ENCODE measurements at regions not wholly inside any gene's neighbourhood (a gene's known extent, or its start where the extent isn't known, plus 50 kb on each side); places are given as distances from the start of the nearest gene placed in this dataset.
"Not testable (repeated sequence)": the region's sequence is repeated elsewhere in the genome, so short reads cannot be mapped to it uniquely, and the experiment has no call there.

GRCh38 chr17:15806825-15807224, 74.7 kb downstream of the TBC1D26 start:
- TF ChIP-seq CTCF, POLR2A (IDR thresholded peaks at IDR 0.05): not testable (repeated sequence)

Data from Peyer's patch (tissue), 4 donors.